ENCODE measurements at regions not wholly inside any gene's neighbourhood (a gene's known extent, or its start where the extent isn't known, plus 50 kb on each side); places are given as distances from the start of the nearest gene placed in this dataset.

DNA sequence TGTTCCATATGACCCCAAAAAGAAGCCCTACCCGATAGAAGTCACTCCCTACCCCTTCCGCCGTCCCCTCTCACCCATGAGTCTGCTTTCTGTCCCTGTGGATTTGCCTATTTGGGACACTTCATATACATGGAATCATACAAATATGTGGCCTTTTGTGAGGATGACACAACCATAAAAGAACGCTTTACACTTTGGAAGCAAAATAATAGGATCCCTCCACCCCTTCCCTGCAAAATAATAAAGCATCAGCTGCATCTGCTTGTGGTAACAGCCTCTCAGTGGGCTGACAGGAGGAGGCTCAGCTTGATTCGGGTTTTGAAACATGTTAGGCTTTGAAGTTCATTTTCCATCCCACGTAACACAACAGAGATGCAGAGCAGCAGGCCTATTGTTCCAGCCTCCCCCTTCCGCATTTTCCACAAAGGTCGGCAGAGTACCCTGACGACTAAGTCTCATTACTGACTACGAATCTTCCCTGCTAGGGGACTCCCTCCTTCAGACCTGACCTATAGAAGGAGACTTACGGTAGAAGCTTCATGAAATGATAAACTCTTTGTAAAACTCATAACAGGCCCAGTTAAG is 99.1 kb downstream of the ALDH8A1 start:
- POLR2A ChIA-PET: no interaction called here
- TF ChIP-seq, protein P1, sequence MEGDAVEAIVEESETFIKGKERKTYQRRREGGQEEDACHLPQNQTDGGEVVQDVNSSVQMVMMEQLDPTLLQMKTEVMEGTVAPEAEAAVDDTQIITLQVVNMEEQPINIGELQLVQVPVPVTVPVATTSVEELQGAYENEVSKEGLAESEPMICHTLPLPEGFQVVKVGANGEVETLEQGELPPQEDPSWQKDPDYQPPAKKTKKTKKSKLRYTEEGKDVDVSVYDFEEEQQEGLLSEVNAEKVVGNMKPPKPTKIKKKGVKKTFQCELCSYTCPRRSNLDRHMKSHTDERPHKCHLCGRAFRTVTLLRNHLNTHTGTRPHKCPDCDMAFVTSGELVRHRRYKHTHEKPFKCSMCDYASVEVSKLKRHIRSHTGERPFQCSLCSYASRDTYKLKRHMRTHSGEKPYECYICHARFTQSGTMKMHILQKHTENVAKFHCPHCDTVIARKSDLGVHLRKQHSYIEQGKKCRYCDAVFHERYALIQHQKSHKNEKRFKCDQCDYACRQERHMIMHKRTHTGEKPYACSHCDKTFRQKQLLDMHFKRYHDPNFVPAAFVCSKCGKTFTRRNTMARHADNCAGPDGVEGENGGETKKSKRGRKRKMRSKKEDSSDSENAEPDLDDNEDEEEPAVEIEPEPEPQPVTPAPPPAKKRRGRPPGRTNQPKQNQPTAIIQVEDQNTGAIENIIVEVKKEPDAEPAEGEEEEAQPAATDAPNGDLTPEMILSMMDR (IDR thresholded peaks at IDR 0.05; ENCODE audit: control extremely low read depth, extremely low read depth, low read depth, missing control alignments): no peak

DNA sequence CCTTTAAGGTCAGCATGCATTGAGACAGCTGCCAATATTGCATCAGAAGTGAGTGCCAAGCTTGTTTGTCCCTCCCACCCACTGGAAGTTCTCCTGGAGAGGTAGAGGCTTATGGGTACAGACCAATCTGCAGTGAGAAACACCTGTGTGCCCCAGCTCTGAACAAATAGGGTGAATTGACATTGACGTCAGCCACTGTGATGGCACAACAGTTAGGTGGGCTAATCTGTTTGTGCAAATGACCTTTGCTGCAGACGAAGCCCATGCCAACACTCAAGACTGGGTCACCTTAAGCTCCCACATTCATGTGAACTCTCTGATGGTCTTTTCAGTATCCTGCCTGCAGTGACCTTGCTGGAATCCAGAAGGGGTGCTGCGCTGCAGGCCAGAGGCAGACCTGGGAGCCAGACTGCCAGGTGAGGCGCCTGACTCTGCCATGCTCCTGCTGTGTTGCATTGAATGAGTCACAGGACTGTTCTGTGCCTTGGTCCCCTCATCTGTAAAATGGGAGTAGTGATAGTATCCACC is 99.9 kb downstream of the ALDH8A1 start:
- POLR2A ChIA-PET: no interaction called here
- no peak for DNase-seq (ENCODE audit: extremely low spot score)
- CTCF ChIA-PET: interaction anchor here (1.3 to 1.5 kb wide), 2 partner anchors 27 to 33 kb away, joined by 6 to 7 read pairs; no protein-coding TSS in a partner anchor
- TF ChIP-seq, protein P1 (IDR thresholded peaks at IDR 0.05; ENCODE audit: control extremely low read depth, extremely low read depth, low read depth, missing control alignments): no peak

More for the DNA sequence above, 99.1 kb downstream of the ALDH8A1 start:
- DNase-seq (ENCODE audit: extremely low spot score): no peak
- CTCF ChIA-PET: interaction anchor here (1.3 to 1.5 kb wide), 3 partner anchors 16 to 32 kb away, joined by 3 to 7 read pairs (median 6); no protein-coding TSS in a partner anchor

DNA sequence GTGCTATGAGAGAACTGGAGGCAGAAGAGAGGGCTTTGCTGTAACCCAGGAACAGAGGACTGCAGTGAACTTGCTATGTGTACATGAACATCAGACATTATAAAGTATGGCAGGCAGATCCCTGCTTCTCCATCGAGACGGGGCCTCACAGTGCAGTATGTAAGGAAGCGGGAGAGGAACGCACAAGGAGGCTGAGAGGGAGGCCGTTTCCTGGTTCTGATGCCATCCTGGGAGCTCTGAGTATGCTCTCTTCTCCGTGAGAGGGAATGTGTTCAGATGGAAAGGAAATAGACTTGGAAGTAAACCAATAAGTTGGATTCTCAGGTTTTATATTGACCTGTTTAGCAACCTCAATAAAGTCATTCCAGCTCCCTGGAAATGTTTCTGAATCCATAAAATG is 101.8 kb downstream of the ALDH8A1 start:
- DNase-seq (ENCODE audit: extremely low spot score): no peak
- TF ChIP-seq, protein P1 (IDR thresholded peaks at IDR 0.05; ENCODE audit: control extremely low read depth, extremely low read depth, low read depth, missing control alignments): no peak
- POLR2A ChIA-PET: no interaction called here
- CTCF ChIA-PET: no interaction called here

DNA sequence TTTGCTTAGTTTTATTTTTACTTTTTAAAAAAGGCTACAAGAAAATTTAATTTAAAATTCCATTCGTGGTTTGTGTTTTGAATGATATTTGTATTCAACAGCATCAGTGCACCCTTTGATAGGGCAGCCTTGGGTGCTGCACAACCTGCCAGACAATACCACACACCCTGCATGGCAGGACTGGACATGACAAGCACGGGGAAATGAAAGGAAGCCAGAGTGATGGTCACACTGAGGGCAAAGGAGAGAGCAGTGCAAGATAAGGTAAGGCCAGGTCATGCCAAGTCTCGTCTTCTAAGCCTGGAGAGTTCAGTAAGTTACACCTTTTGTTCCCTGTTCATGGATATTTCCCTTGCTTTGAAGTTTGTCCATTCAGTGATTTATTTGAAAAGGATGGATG is 103.0 kb downstream of the ALDH8A1 start:
- POLR2A ChIA-PET: no interaction called here
- TF ChIP-seq, protein P1 (IDR thresholded peaks at IDR 0.05; ENCODE audit: control extremely low read depth, extremely low read depth, low read depth, missing control alignments): no peak
- no peak for DNase-seq (ENCODE audit: extremely low spot score)
- CTCF ChIA-PET: no interaction called here

DNA sequence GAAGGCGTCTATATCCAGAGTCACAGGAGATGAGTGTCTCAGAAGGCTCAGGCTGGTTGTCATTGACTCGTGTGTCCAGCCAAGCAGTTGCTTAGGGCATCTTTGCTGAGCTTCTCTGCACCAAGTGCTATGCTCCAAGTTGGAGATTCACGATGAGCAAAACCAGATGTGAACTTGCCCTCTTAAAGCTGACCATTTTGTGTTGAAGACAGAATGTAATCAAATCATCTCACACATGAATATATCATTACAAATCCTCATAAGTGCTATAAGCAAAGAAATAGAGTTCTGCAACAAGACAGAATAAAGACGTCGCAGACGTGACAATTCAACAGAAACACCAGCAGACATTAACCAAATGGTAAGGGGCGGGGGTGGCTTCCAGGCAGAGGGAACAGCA is 103.9 kb downstream of the ALDH8A1 start:
- ChIA-PET CTCF (interaction anchor here (1.0 kb wide), 1 partner anchor 11 kb away, joined by 3 read pairs; no protein-coding TSS in a partner anchor), POLR2A (no interaction called here)
- no peak for DNase-seq (ENCODE audit: extremely low spot score)
- TF ChIP-seq, protein P1 (IDR thresholded peaks at IDR 0.05; ENCODE audit: control extremely low read depth, extremely low read depth, low read depth, missing control alignments): no peak

DNA sequence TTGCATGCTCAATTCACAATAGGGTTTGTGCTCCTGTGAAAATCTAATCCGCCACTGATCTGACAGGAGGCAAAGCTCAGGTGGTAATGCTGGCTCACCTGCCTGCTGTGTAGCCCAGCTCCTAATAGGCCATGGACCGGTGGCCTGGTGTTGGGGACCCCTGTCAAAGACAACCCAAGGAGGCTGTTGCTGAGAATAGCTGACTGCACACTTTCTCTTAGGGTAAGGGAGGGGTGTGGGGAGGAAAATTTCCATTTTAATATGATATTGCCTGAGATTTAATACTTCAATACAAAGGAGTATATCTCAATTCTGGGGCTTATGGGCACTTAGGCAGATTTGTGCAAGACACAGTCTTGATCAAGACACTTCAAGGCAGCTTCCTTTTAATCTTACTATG is 105.8 kb downstream of the ALDH8A1 start:
- POLR2A ChIA-PET: no interaction called here
- TF ChIP-seq, protein P1 (IDR thresholded peaks at IDR 0.05; ENCODE audit: control extremely low read depth, extremely low read depth, low read depth, missing control alignments): no peak
- DNase-seq (ENCODE audit: extremely low spot score): no peak
- CTCF ChIA-PET: interaction anchor here (1.2 kb wide), 1 partner anchor 21 kb away, joined by 3 read pairs; no protein-coding TSS in a partner anchor
